C4-2B (cell line): ENCODE measurements at regions not wholly inside any gene's neighbourhood (a gene's known extent, or its start where the extent isn't known, plus 50 kb on each side); places are given as distances from the start of the nearest gene placed in this dataset.

Experiments
- ZFX ChIP-seq: fragments of 450-650 bp; IDR thresholded peaks from 2 replicates; pipeline ENCODE4 v1.6.1; 2017
- TF ChIP-seq, protein P1 (sequence below): fragments of 450-650 bp; conservative IDR thresholded peaks from 2 replicates; pipeline ENCODE4 v1.5.1; 2017; ENCODE audit warnings: mild to moderate bottlenecking

DNA sequence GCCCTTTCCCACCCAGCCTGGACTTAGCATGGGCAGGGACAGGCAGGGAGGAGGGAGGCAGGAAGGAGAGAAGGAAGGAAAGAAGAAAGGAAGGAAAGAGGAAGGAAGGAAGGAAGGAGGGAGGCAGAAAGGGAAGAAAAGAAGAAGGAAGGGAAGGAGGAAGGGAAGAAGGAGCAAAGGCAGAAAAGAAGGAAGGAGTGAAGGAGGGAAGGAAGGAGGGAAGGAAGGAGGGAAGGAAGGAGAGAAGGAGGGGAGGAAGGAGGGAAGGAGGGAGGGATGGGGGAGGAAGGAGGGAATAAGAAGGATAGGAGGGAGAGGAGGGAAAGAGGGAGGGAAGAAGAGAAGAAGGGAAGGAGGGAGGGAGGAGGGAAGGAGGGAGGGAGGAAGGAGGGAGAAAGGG, 110.4 kb downstream of the SALL1 start:
- TF ChIP-seq, protein P1, sequence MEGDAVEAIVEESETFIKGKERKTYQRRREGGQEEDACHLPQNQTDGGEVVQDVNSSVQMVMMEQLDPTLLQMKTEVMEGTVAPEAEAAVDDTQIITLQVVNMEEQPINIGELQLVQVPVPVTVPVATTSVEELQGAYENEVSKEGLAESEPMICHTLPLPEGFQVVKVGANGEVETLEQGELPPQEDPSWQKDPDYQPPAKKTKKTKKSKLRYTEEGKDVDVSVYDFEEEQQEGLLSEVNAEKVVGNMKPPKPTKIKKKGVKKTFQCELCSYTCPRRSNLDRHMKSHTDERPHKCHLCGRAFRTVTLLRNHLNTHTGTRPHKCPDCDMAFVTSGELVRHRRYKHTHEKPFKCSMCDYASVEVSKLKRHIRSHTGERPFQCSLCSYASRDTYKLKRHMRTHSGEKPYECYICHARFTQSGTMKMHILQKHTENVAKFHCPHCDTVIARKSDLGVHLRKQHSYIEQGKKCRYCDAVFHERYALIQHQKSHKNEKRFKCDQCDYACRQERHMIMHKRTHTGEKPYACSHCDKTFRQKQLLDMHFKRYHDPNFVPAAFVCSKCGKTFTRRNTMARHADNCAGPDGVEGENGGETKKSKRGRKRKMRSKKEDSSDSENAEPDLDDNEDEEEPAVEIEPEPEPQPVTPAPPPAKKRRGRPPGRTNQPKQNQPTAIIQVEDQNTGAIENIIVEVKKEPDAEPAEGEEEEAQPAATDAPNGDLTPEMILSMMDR, result no peak
- TF ChIP-seq ZFX, result no peak
